PFSK-1 (cell line): ENCODE measurements at regions not wholly inside any gene's neighbourhood (a gene's known extent, or its start where the extent isn't known, plus 50 kb on each side); places are given as distances from the start of the nearest gene placed in this dataset.

ENCODE experiments used
- FOXP2 ChIP-seq: optimal IDR thresholded peaks from 2 replicates; pipeline ENCODE3; 2011; ENCODE audit warnings: borderline replicate concordance, control low read depth, inconsistent platforms; ENCODE audit not compliant: insufficient read depth; ENCODE audit errors: extremely low read length, extremely low read depth
- POLR2AphosphoS5 ChIP-seq: IDR thresholded peaks from 2 replicates; pipeline ENCODE4 v1.6.1; 2012; ENCODE audit warnings: low read depth, mild to moderate bottlenecking, control low read depth, low read length, moderate library complexity
- REST ChIP-seq, 2 experiments: IDR thresholded peaks; 2 replicates each; pipeline versions ENCODE4 v1.6.1 to v1.8.0; 2011 to 2012; ENCODE audit warnings: low read depth in 2 of 2, low read length in 2 of 2, control low read depth in 1 of 2, inconsistent platforms in 1 of 2, mild to moderate bottlenecking in 1 of 2, moderate library complexity in 1 of 2; ENCODE audit not compliant: insufficient read depth in 1 of 2
- SIN3A ChIP-seq: IDR thresholded peaks from 2 replicates; pipeline ENCODE4 v1.6.1; 2012; ENCODE audit warnings: mild to moderate bottlenecking, low read length, moderate library complexity, borderline replicate concordance; ENCODE audit not compliant: insufficient read depth
- TAF1 ChIP-seq: IDR thresholded peaks from 2 replicates; pipeline ENCODE4 v1.6.1; 2012; ENCODE audit warnings: low read length, control low read depth, borderline replicate concordance; ENCODE audit not compliant: insufficient read depth

GRCh38 chr9:107592424-107592823, 102.9 kb upstream of the KLF4 start:
- TF ChIP-seq FOXP2 = no peak
- no peak for TF ChIP-seq POLR2AphosphoS5
- TF ChIP-seq REST (IDR thresholded peaks at IDR 0.05; ENCODE audit: insufficient read depth in 1 of 2, low read depth in 2 of 2, low read length in 2 of 2) = no peak
- no peak for TF ChIP-seq TAF1
- no peak for TF ChIP-seq SIN3A

- TF ChIP-seq POLR2AphosphoS5 = no peak
- no peak for TF ChIP-seq SIN3A
- no peak for TF ChIP-seq FOXP2
- no peak for TF ChIP-seq REST (IDR thresholded peaks at IDR 0.05; ENCODE audit: insufficient read depth in 1 of 2, low read depth in 2 of 2, low read length in 2 of 2)
- no peak for TF ChIP-seq TAF1
Measured at GRCh38 chr9:107591781-107592180, 102.2 kb upstream of the KLF4 start.

GRCh38 chr9:107588393-107588792, 98.8 kb upstream of the KLF4 start:
- TF ChIP-seq REST (IDR thresholded peaks at IDR 0.05; ENCODE audit: insufficient read depth in 1 of 2, low read depth in 2 of 2, low read length in 2 of 2) = no peak
- no peak for TF ChIP-seq TAF1
- TF ChIP-seq SIN3A = no peak
- no peak for TF ChIP-seq FOXP2
- TF ChIP-seq POLR2AphosphoS5 = no peak

- TF ChIP-seq FOXP2 = no peak
- no peak for TF ChIP-seq REST (IDR thresholded peaks at IDR 0.05; ENCODE audit: insufficient read depth in 1 of 2, low read depth in 2 of 2, low read length in 2 of 2)
- TF ChIP-seq POLR2AphosphoS5 = no peak
- TF ChIP-seq SIN3A = no peak
- no peak for TF ChIP-seq TAF1
Measured at GRCh38 chr9:107587191-107587963, 97.8 kb upstream of the KLF4 start.
